ENCODE measurements at regions not wholly inside any gene's neighbourhood (a gene's known extent, or its start where the extent isn't known, plus 50 kb on each side); places are given as distances from the start of the nearest gene placed in this dataset.
A peak's percentile ranks its signal among the peaks of the same experiment; 100 is the strongest.

GRCh38 chr5:171543148-171543815 lies 123.8 kb downstream of the FGF18 start:
- peak; percentile 7; the same call in 1 of the 2 replicates for TF ChIP-seq RAD21 (IDR thresholded peaks at IDR 0.05; ENCODE audit: low read depth)
- TF ChIP-seq YY1 (IDR thresholded peaks at IDR 0.05; ENCODE audit: low read depth): no peak
- TF ChIP-seq CREB1 (IDR thresholded peaks at IDR 0.05; ENCODE audit: low read depth): no peak

GRCh38 chr5:171544913-171545765 lies 125.7 kb downstream of the FGF18 start:
- TF ChIP-seq TAF1 (IDR thresholded peaks at IDR 0.05; ENCODE audit: low read depth) (no peak), YY1 (IDR thresholded peaks at IDR 0.05; ENCODE audit: low read depth) (no peak), CEBPB (IDR thresholded peaks at IDR 0.05) (no peak), EP300 (IDR thresholded peaks at IDR 0.05; ENCODE audit: borderline replicate concordance) (no peak), TCF12 (IDR thresholded peaks at IDR 0.05; ENCODE audit: low read depth) (no peak), ZBTB7A (IDR thresholded peaks at IDR 0.05; ENCODE audit: low read depth) (no peak), TEAD4 (IDR thresholded peaks at IDR 0.05) (no peak), NFIC (IDR thresholded peaks at IDR 0.05) (no peak)

GRCh38 chr5:171549274-171549673 lies 129.8 kb downstream of the FGF18 start:
- no peak for TF ChIP-seq CEBPB (IDR thresholded peaks at IDR 0.05)
- no peak for TF ChIP-seq RAD21 (IDR thresholded peaks at IDR 0.05; ENCODE audit: low read depth)
- TF ChIP-seq REST (IDR thresholded peaks at IDR 0.05; ENCODE audit: low read depth): no peak
- TF ChIP-seq TCF12 (IDR thresholded peaks at IDR 0.05; ENCODE audit: low read depth): no peak
- TF ChIP-seq USF1 (IDR thresholded peaks at IDR 0.05): no peak
- TF ChIP-seq EGR1 (IDR thresholded peaks at IDR 0.05): no peak
- TF ChIP-seq MAX (IDR thresholded peaks at IDR 0.05): no peak
- TF ChIP-seq EP300 (IDR thresholded peaks at IDR 0.05; ENCODE audit: borderline replicate concordance): no peak
- no peak for TF ChIP-seq CREB1 (IDR thresholded peaks at IDR 0.05; ENCODE audit: low read depth)
- TF ChIP-seq TEAD4 (IDR thresholded peaks at IDR 0.05): no peak

- TF ChIP-seq TCF12 (IDR thresholded peaks at IDR 0.05; ENCODE audit: low read depth): no peak
These were observed 135.7 kb downstream of the FGF18 start for GRCh38 chr5:171555160-171555559.

- no peak for TF ChIP-seq MAX (IDR thresholded peaks at IDR 0.05)
- TF ChIP-seq TEAD4 (IDR thresholded peaks at IDR 0.05): no peak
- TF ChIP-seq FOXM1 (IDR thresholded peaks at IDR 0.05; ENCODE audit: borderline replicate concordance, low read depth): no peak
- TF ChIP-seq TCF12 (IDR thresholded peaks at IDR 0.05; ENCODE audit: low read depth): no peak
- no peak for TF ChIP-seq USF1 (IDR thresholded peaks at IDR 0.05)
These were observed 143.4 kb downstream of the FGF18 start for GRCh38 chr5:171562822-171563221.

- no peak for TF ChIP-seq TCF12 (IDR thresholded peaks at IDR 0.05; ENCODE audit: low read depth)
- no peak for TF ChIP-seq RAD21 (IDR thresholded peaks at IDR 0.05; ENCODE audit: low read depth)
- no peak for TF ChIP-seq ZBTB7A (IDR thresholded peaks at IDR 0.05; ENCODE audit: low read depth)
- no peak for TF ChIP-seq CEBPB (IDR thresholded peaks at IDR 0.05)
- no peak for TF ChIP-seq REST (IDR thresholded peaks at IDR 0.05; ENCODE audit: low read depth)
- no peak for TF ChIP-seq CREB1 (IDR thresholded peaks at IDR 0.05; ENCODE audit: low read depth)
- no peak for TF ChIP-seq USF1 (IDR thresholded peaks at IDR 0.05)
- no peak for TF ChIP-seq TEAD4 (IDR thresholded peaks at IDR 0.05)
- no peak for TF ChIP-seq MAX (IDR thresholded peaks at IDR 0.05)
- no peak for TF ChIP-seq EP300 (IDR thresholded peaks at IDR 0.05; ENCODE audit: borderline replicate concordance)
- no peak for TF ChIP-seq FOXM1 (IDR thresholded peaks at IDR 0.05; ENCODE audit: borderline replicate concordance, low read depth)
- TF ChIP-seq TAF1 (IDR thresholded peaks at IDR 0.05; ENCODE audit: low read depth): no peak
- no peak for TF ChIP-seq NFIC (IDR thresholded peaks at IDR 0.05)
- no peak for TF ChIP-seq YY1 (IDR thresholded peaks at IDR 0.05; ENCODE audit: low read depth)
These were observed 148.9 kb downstream of the FGF18 start for GRCh38 chr5:171568389-171568788.
